Calu3 (cell line): ENCODE measurements at regions not wholly inside any gene's neighbourhood (a gene's known extent, or its start where the extent isn't known, plus 50 kb on each side); places are given as distances from the start of the nearest gene placed in this dataset.

Source experiments
- BruUV-seq: library from RNA; stranded (reverse); fragments of 400-500 nt; replicated peaks from 2 replicates; lab custom pipeline; 2021; lab: Mats Ljungman, UMichigan
- CTCF ChIA-PET: fragments of 300-600 bp; sonication (Branson Sonifier 250); formaldehyde crosslinking; loops from one replicate; lab custom pipeline; 2022; ENCODE audit warnings: antibody characterized with exemption; lab: Charles Lee
- DNase-seq: peaks from one replicate; pipeline ENCODE4 v3.0.0; 2022
- H3K27ac Mint-ChIP-seq: one replicate; pipeline ENCODE4 v1.8.0; 2022; ENCODE audit warnings: mixed read lengths; ENCODE audit not compliant: unreplicated experiment
- H3K27me3 Mint-ChIP-seq: one replicate; pipeline ENCODE4 v1.8.0; 2022; ENCODE audit warnings: mixed read lengths; ENCODE audit not compliant: unreplicated experiment
- H3K36me3 Mint-ChIP-seq: one replicate; pipeline ENCODE4 v1.8.0; 2022; ENCODE audit warnings: mild to moderate bottlenecking, moderate library complexity, mixed read lengths; ENCODE audit not compliant: insufficient read depth, unreplicated experiment
- H3K4me1 Mint-ChIP-seq: one replicate; pipeline ENCODE4 v1.8.0; 2022; ENCODE audit warnings: mild to moderate bottlenecking, low read depth, mixed read lengths; ENCODE audit not compliant: unreplicated experiment
- H3K4me3 Mint-ChIP-seq: one replicate; pipeline ENCODE4 v1.8.0; 2022; ENCODE audit warnings: mild to moderate bottlenecking, low read depth, moderate library complexity, mixed read lengths; ENCODE audit not compliant: unreplicated experiment
- H3K9me3 Mint-ChIP-seq: one replicate; pipeline ENCODE4 v1.8.0; 2022; ENCODE audit warnings: low read depth, mixed read lengths; ENCODE audit not compliant: unreplicated experiment
- intact Hi-C: fragments of 100-400 bp; cut with micrococcal nuclease; formaldehyde crosslinking; loops from one replicate; pipeline ENCODE4 v1.10.0; 2022; ENCODE audit not compliant: unreplicated experiment
- TF ChIP-seq, protein P1 (sequence below): fragments of 200-600 bp; IDR thresholded peaks from one replicate; pipeline ENCODE4 v1.8.0; 2022; ENCODE audit warnings: antibody characterized with exemption; ENCODE audit not compliant: unreplicated experiment

- no peak overlapping the region for H3K4me3 Mint-ChIP-seq
- H3K9me3 Mint-ChIP-seq, result peaks cover 6% of the 10 kb centered on the region
- peaks cover 14% of the 10 kb centered on the region for H3K27me3 Mint-ChIP-seq
- TF ChIP-seq, protein P1, sequence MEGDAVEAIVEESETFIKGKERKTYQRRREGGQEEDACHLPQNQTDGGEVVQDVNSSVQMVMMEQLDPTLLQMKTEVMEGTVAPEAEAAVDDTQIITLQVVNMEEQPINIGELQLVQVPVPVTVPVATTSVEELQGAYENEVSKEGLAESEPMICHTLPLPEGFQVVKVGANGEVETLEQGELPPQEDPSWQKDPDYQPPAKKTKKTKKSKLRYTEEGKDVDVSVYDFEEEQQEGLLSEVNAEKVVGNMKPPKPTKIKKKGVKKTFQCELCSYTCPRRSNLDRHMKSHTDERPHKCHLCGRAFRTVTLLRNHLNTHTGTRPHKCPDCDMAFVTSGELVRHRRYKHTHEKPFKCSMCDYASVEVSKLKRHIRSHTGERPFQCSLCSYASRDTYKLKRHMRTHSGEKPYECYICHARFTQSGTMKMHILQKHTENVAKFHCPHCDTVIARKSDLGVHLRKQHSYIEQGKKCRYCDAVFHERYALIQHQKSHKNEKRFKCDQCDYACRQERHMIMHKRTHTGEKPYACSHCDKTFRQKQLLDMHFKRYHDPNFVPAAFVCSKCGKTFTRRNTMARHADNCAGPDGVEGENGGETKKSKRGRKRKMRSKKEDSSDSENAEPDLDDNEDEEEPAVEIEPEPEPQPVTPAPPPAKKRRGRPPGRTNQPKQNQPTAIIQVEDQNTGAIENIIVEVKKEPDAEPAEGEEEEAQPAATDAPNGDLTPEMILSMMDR, result no peak
- H3K36me3 Mint-ChIP-seq, result no peaks in the 10 kb centered on the region
- no peak for DNase-seq
- no TSS peak for BruUV-seq
- no peaks in the 10 kb centered on the region for H3K4me1 Mint-ChIP-seq
- intact Hi-C loops, result no loop called here
- H3K27ac Mint-ChIP-seq, result no peak overlapping the region
- CTCF ChIA-PET, result no interaction called here
Observed at GRCh38 chr5:53783624-53784228, 223.3 kb downstream of the NDUFS4 start.

DNA sequence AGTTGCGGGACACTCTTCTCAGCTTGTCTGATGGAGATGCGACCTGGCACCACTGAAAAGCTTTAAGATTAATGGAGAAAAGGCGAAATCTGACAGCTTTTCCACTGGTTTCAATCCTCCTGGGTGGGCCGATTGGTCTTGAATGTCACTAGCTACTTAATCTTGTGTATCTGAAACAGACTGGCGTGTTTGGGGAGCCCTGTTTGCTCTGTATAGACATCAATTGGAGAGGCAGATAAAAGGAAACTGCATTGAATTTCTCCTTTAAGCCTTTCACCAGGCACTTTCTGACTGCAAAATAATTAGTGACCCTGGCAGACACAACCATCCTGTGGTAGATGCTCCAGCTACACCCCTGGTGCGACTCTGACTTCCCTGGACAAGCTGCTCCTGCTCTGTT is 224.2 kb downstream of the NDUFS4 start:
- no TSS peak for BruUV-seq
- Mint-ChIP-seq H3K36me3 (no peaks in the 10 kb centered on the region), H3K4me3 (no peak overlapping the region), H3K9me3 (peaks cover 6% of the 10 kb centered on the region), H3K4me1 (no peaks in the 10 kb centered on the region), H3K27me3 (peaks cover 14% of the 10 kb centered on the region), H3K27ac (no peak overlapping the region)
- intact Hi-C loops, result no loop called here
- TF ChIP-seq, protein P1, result no peak
- CTCF ChIA-PET, result no interaction called here
- no peak for DNase-seq

- no TSS peak for BruUV-seq
- Mint-ChIP-seq H3K4me3 (no peak overlapping the region), H3K4me1 (no peaks in the 10 kb centered on the region), H3K27ac (no peak overlapping the region), H3K36me3 (no peaks in the 10 kb centered on the region), H3K27me3 (peaks cover 14% of the 10 kb centered on the region), H3K9me3 (peaks cover 6% of the 10 kb centered on the region)
- DNase-seq, result no peak
- TF ChIP-seq, protein P1, result no peak
- CTCF ChIA-PET, result no interaction called here
- intact Hi-C loops, result no loop called here
Observed at GRCh38 chr5:53785924-53786323, 225.5 kb downstream of the NDUFS4 start.

GRCh38 chr5:53790026-53790425 is 229.6 kb downstream of the NDUFS4 start:
- H3K4me1 Mint-ChIP-seq, result no peaks in the 10 kb centered on the region
- intact Hi-C loops, result no loop called here
- peaks cover 14% of the 10 kb centered on the region for H3K27me3 Mint-ChIP-seq
- CTCF ChIA-PET, result no interaction called here
- BruUV-seq, result no TSS peak
- TF ChIP-seq, protein P1, result no peak
- no peak for DNase-seq
- no peaks in the 10 kb centered on the region for H3K36me3 Mint-ChIP-seq
- no peak overlapping the region for H3K4me3 Mint-ChIP-seq
- H3K27ac Mint-ChIP-seq, result no peak overlapping the region
- H3K9me3 Mint-ChIP-seq, result peaks cover 6% of the 10 kb centered on the region
